SH-SY5Y (cell line): ENCODE measurements at regions not wholly inside any gene's neighbourhood (a gene's known extent, or its start where the extent isn't known, plus 50 kb on each side); places are given as distances from the start of the nearest gene placed in this dataset.

Source experiments
- GATA2 ChIP-seq: IDR thresholded peaks from 2 replicates; pipeline ENCODE4 v1.6.1; 2011; ENCODE audit warnings: mild to moderate bottlenecking, low read depth, low read length
- GATA3 ChIP-seq: IDR thresholded peaks from 2 replicates; pipeline ENCODE4 v1.6.1; 2011; ENCODE audit warnings: low read depth, mild to moderate bottlenecking, low read length, moderate library complexity

DNA sequence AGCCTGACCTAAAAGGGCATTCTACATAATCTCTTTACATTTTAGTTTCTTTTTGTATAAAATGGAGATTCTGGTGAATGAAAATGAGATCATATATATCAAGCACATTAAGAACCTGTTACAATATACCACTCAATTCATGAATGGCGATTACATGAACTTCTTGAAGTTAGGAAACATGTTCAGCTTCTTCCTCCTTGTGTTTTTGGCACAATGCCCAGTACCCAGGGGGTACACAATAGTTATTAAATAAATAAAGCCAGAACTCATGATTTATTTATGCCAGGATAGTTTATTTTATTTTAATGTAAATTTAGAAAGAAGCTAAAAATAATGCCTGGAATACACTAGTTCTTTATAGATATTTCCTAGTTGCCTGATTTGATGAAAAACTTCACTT lies 186.0 kb upstream of the PTGFR start:
- TF ChIP-seq GATA2 (no peak), GATA3 (no peak)
